GM21360 (cell line): ENCODE measurements at regions not wholly inside any gene's neighbourhood (a gene's known extent, or its start where the extent isn't known, plus 50 kb on each side); places are given as distances from the start of the nearest gene placed in this dataset.

ENCODE experiments used
- ATAC-seq: cut with Tn5 transposase; IDR thresholded peaks from one replicate; pipeline ENCODE4 v1.9.1; 2021; ENCODE audit warnings: mild to moderate bottlenecking, moderate library complexity; ENCODE audit not compliant: unreplicated experiment

- no peak for ATAC-seq
Measured at GRCh38 chr2:42927334-42928160, 135.2 kb upstream of the HAAO start.

DNA sequence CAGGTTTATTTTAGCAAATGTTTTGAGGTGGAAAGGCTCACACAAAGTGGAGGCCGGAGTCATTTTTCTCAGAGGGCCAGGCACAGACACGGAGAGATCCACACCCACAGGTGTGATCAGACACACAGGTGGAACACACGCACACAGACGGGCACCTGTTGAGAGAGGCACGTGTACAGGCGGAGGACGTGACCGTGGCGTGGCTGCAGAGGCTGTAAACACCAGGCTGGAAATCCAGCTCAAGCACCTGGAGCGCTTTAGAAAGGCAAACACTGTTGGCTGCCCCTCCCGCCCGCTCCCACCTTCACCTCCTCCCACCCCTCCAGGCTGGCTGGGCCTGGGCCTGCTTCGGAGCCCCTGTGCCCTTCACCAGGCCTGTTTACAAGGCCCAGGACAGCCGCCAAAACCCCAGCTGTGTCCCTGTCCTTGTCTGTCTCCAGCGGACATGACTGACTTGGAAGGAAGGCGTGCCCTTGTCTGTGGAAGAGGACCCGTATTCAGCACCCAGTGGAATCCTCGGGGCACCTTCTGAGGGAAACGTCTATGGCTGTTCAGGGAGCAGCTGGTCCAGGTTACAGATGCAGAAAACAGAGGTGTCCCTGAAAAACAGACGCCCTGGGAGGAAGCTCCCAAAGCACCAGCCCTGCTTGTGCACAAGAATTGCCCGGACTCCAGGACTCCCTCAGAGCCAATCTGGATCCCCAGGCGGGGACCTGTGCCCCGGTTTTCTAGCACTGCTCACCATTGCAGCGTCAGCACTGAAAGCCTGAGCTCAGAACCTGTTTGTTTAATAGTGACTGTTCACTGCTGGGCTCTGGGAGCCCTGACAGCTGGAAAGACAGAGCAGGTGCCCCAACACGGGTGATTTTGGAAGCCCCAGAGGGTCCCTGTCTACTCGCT is 134.3 kb upstream of the HAAO start:
- no peak for ATAC-seq

DNA sequence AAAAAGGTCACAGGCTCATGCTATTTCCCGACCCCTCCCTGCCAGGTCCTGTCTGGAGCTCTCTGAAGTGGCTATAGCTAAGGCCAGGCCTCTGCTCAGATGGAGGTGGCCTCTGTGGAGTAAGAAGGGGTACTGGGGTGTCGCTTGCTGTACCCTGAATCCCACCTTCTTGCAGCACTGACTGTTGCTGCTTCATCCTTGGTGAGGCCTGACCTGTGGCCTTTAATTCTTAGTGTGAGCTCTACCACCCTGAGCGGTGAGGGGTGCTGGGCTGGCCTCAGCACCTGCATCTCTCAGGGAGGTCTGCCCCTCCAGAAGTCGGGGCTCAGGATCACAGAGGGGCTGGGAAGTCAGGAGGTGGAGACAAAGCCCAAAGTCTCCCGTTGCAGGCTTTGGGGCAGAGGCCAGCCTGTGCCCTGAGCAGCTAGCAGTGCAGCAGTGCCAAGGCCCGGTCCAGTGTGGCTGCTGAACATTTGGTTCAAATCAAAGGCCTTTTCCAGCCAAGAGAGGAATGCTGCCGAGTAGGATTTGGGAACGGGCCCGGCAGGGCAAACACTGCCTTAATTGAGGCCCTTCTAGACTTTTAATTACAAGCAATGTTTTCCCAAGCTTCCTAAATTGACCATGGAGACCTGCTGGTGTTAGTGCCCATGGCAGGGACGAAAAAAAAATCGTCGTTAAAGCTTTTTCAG is 133.5 kb upstream of the HAAO start:
- no peak for ATAC-seq

DNA sequence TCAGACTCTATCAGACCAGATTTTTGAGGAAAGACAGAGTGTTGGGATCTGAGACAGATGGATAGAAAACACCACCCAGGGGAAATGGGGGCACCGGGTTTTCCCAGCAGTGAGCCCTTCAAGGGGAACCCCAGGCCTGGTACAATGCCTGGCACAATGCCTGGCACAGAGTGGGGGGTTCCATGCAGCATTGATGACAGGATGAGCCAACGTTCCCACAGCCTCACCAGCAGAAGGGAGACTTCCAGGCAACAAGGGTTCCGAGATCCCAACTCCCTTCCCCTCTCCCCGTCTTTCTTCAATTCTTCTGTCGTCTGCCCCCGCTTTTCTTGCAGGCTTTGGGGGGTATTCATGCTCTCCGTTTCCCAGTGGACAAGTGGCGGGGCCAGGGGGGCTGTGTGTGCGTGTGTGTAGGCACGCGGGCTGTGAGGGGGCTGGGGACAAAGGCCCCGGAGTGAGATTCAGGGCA is 132.1 kb upstream of the HAAO start:
- no peak for ATAC-seq

- ATAC-seq, result no peak
Measured at GRCh38 chr2:42923580-42924417, 131.4 kb upstream of the HAAO start.

- ATAC-seq, result no peak
Measured at GRCh38 chr2:42922790-42923579, 130.6 kb upstream of the HAAO start.

- no peak for ATAC-seq
Measured at GRCh38 chr2:42922293-42922692, 129.9 kb upstream of the HAAO start.

DNA sequence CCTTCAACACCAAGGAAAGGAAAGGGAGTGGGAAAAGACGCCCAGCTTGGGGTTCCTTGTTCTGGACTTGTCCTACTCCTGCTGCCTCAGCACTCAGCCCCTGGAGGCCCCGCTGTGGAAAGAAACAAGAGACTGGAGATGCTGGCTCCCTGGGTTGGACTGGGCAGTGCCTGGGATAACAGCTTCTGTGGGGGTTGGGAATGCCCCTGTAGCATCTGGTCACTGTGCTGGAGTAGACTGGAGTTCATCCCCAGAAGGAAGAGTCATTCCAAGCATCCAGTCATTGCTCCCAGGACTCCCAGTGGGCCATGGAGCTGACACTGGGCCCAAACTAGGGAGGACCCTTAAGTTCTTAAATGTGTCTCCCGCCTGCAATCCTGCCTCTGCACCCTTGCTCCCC is 129.3 kb upstream of the HAAO start:
- no peak for ATAC-seq

DNA sequence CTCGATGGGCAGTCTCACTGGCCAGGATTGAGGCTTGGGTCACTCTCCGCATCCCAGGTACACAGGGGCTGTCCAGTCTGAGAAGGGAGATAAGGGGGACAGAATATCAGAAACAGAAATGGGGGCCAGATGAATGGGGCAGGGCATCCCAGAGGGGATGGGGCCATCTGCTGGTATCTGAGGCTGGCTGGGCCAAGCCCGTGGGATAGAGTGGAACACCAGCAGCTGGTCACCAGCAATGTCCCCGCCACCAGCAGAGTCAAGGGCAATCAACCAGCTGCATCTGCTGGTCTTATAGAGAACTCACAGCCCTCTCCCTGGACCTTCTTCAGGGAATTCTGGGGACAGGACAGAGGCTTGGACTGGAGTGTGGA is 128.8 kb upstream of the HAAO start:
- no peak for ATAC-seq

GRCh38 chr2:42920446-42921146 is 128.2 kb upstream of the HAAO start:
- no peak for ATAC-seq

DNA sequence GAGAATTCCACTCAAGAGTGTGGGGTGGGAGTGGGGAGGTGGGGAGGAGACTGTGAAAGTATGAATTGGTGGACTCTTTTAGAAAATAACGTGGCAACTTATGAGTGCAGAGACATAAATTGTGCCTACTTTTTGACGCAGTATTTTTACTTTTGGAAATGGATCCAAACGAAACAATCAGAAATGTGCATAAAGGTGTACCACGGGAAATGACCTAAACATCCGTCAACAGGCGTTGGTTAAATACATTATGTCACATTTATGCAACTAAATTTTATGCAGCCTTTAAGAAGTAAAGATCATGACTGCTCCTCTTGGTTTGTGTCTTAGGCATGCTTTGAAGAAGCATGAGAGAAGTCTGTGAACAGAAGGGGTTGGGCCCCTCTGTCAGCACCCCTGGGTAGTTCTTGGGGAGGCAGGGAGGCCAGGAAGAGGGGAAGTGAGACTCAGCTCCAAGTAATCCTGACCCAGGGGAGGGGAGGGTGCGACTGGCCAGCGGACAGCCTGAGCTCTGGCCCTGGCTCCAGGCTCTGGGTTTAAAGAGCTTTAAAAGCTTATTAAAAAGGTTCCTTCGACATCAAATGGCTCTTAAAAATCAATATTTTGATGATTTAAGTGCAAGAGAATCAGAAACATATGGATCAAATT is 126.4 kb upstream of the HAAO start:
- ATAC-seq, result no peak

- no peak for ATAC-seq
Measured at GRCh38 chr2:42918041-42918440, 125.7 kb upstream of the HAAO start.

DNA sequence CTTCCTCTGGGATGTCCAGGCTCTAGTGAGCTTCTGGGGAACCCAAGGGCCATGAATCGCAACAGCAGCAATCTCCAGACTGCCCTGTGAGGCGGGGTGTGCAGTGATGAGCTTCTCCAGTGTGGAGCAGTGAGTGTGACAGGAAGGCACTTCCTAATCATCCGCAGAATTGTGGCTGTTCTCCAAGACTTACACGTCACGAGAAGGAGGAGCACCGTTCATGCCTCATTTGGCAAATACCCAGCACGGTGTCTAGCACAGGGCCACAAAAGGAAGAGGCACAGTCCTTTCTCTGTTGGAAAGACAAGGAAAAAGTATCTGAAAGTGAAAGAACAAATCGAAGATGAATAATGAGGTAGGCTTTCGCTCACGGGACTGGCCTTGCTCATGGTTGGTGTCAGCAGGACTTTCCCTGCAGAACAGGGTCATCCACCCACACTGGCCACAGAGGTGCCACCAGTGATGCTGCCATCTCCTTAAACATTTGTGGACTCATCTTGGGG is 125.1 kb upstream of the HAAO start:
- ATAC-seq, result no peak

DNA sequence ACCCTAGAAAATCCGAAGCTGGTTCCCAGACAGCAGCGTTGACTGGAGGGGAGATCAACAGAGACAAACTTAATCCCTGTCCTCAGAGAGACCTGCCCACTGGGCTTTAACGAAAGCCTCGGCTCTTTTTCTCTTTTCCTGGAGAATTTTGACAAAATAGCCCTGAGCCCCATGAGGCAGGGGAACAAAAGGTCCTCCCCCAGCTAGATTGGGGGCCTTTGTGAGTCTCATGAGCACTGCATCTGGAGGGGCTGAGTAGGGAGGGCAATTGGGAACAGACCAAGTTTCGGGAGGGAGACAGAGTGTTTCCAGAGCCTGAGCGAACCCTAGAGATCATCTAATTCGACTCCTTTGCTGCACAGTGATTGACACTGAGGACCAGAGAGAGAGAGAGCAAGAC is 123.9 kb upstream of the HAAO start:
- no peak for ATAC-seq

DNA sequence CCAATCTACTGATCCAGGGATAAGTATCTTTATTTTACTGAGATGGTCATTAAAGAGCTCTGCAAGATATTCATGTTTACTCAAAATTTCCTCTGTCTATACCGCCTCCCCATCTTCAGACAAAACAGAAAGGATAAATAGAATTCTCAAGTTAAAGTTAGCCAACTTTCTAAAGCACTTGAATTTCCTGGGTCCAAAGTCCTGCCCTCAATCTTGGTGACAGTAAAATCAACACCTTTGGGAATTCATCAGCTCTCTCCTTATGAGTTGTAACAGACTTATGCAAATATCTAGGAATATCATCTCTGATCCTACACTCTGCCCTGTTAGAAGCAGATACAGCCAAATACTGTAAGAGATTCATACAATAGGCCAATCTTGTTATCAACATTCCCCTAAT is 122.5 kb upstream of the HAAO start:
- ATAC-seq, result no peak

GRCh38 chr2:42914314-42914713 is 121.9 kb upstream of the HAAO start:
- ATAC-seq, result no peak

GRCh38 chr2:42913280-42913878 is 121.0 kb upstream of the HAAO start:
- ATAC-seq, result no peak
